Fibroblast of skin of left biceps (primary cell): ENCODE measurements at regions not wholly inside any gene's neighbourhood (a gene's known extent, or its start where the extent isn't known, plus 50 kb on each side); places are given as distances from the start of the nearest gene placed in this dataset.

Experiments
- DNase-seq, 2 experiments: peaks; one replicate each; pipeline ENCODE4 v3.0.0-alpha.2; 2013; ENCODE audit warnings: low read depth in 2 of 2

GRCh38 chr9:131809941-131810344 lies 70.1 kb upstream of the RAPGEF1 start:
- DNase-seq = peak; percentile 23 to 28

- no peak for DNase-seq
Observed at GRCh38 chr9:131808291-131808690, 68.4 kb upstream of the RAPGEF1 start.

DNA sequence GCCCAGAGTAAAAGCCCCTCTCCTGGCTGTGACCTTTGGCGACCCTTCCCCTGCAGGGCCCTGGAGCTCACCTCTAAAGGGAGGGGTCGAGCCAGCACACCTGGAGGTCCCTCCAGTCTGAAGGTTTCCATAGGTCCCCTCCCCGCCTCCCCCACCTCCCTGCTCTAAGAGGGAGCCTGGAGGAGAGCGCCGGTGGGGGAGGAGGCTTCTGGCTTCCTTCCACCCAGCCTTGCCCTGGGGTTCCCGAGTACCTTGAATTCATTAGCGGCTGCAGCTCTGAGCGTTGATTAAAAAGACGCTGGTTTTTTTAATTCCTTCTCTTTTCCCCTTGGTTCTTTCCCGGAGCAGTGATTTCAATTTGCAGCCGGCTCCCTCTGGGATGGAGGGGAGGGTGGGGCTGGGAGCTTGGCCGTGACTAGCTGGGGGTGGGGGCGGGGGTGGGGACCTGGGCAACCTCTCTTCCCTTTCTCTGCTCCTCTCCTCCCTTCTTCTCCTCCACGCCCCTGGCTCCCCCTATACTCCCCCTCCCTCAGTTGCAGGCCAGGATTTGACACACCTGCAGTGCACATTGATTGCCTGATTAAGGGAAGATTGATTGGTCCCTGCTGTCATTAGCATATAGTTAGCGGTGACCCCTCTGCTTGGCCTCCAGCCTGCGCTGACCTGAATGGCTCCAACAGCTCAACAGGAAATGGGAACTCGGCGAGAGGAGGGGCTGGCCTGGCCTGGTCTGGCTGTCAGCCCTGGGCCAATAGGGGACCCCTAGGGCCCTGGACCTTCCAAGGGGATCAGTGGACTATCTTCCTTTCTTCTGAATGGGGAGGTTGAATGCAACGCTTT lies 67.5 kb upstream of the RAPGEF1 start:
- DNase-seq = no peak

GRCh38 chr9:131805803-131806202 lies 65.9 kb upstream of the RAPGEF1 start:
- DNase-seq = no peak

GRCh38 chr9:131804826-131805225 lies 65.0 kb upstream of the RAPGEF1 start:
- no peak for DNase-seq

GRCh38 chr9:131803758-131804411 lies 64.0 kb upstream of the RAPGEF1 start:
- no peak for DNase-seq

DNA sequence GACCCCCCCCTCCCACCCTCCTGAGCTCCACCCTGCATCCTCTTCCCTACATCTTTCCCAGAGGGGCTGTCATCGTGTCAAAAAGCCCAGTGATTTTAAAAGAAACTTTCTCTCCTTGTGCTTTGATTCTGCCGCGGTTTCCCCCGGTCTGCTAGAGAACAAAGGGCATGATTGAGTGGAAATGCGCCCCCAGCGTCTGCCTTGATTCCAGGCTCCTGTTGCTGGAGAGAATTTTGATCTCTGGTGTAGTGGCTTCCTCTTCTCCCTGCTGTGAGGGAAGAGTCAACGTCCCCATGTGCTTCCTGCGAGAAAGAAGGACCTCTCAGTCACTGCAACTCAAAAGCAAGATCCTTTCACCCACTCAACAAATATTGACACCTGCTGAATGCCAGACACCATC lies 61.9 kb upstream of the RAPGEF1 start:
- no peak for DNase-seq

GRCh38 chr9:131800843-131801242 lies 61.0 kb upstream of the RAPGEF1 start:
- DNase-seq = no peak

- DNase-seq = no peak
Observed at GRCh38 chr9:131800366-131800765, 60.5 kb upstream of the RAPGEF1 start.

- DNase-seq = no peak
Observed at GRCh38 chr9:131799177-131799823, 59.4 kb upstream of the RAPGEF1 start.

DNA sequence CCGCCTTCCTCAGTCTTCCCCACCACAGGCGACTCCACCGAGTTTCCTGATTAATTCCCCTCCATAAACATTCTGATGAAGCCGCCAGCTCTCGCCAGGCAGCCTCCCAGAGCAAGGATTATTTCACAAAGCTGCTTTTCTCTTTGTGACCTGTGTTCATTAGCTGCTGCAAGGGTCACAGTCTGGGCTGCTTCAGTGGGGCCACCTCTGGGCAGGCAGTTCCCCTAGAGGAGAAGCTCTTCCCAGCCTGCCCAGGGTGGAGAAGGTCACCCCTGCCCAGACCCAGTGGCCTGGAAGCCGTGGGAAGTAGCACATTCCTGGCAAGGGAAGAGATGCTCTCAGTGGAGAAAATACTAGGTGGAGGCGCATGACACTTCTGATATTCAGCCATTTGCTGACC lies 58.4 kb upstream of the RAPGEF1 start:
- DNase-seq = no peak

DNA sequence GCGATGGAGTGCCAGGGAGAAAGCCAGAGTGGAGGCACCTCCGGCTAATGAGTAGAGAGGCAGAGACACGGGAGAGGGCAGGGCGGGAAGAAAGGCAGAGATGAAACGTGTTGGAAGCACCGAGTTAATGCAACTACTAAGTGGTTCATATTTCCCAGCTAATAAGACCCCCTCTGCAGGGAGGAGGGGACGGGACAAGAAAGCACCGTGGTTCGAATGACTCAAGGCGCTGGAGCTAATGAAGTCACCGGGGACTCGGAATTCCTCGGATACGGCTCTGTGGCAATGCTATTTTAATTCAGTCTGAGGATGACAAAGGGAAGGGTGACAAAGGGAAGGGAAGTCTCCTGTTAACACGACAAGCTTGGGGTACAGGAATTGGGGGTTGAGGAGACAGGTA lies 54.5 kb upstream of the RAPGEF1 start:
- DNase-seq = no peak

DNA sequence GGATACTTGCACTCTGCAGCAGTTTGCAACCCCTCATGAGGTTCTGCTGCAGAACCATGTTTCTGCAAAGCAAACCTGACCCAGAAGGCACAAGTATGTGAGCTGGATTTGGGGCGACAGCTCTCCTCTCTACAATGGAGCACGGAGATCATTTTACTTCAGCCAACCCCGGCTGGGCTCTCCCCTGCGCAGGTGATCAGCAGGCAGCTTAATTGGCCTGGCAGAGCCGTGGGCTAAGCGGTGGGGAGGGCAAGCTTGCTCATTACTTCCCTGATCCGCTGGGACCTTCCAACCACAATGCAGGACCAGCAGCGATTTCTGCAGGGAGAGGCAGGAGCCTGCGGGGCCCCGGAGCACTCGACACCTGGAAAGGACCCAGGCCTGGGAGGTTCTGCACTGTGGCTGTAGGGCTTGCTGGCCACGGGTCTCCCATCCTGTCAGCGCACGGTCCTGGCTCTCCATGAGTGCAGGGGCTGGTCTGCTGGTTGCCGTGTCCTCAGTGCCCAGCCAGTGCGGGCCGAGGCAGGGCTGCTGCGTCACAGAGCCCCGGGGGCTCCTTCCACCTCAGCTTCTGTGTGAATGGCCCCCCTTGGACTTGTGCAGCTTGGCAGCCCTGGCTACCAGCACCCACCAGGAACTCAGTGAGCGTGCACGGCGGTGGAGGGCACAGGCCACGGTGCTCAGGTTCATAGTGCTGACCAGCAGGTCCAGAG lies 51.8 kb upstream of the RAPGEF1 start:
- DNase-seq = no peak
